Keratinocyte (primary cell): ENCODE measurements at regions not wholly inside any gene's neighbourhood (a gene's known extent, or its start where the extent isn't known, plus 50 kb on each side); places are given as distances from the start of the nearest gene placed in this dataset.

Experiments used
- CTCF ChIP-seq, 3 experiments: IDR thresholded peaks in 1 of 3; conservative IDR thresholded peaks in 1 of 3; optimal IDR thresholded peaks in 1 of 3; 2 replicates in 2 of 3; 3 replicates in 1 of 3; pipeline versions ENCODE3 to v1.5.1; 2011; ENCODE audit warnings: low read length in 3 of 3, mild to moderate bottlenecking in 3 of 3, moderate library complexity in 2 of 3, control low read depth in 1 of 3, inconsistent platforms in 1 of 3; ENCODE audit not compliant: insufficient read depth in 2 of 3; ENCODE audit errors: extremely low read depth in 1 of 3
- EZH2 ChIP-seq: IDR thresholded peaks from one replicate; pipeline ENCODE4 v1.6.1; 2012; ENCODE audit warnings: inconsistent platforms, mild to moderate bottlenecking, low read length, moderate library complexity

GRCh38 chr2:21289551-21289950, 165.8 kb downstream of the TDRD15 start:
- no peak for TF ChIP-seq CTCF (optimal IDR thresholded peaks at IDR 0.05 in 1 of 3, IDR thresholded peaks at IDR 0.05 in 1 of 3, conservative IDR thresholded peaks at IDR 0.05 in 1 of 3; ENCODE audit: extremely low read depth in 1 of 3, insufficient read depth in 2 of 3, low read length in 3 of 3)
- no peak for TF ChIP-seq EZH2
